Panc1 (cell line): ENCODE measurements at regions not wholly inside any gene's neighbourhood (a gene's known extent, or its start where the extent isn't known, plus 50 kb on each side); places are given as distances from the start of the nearest gene placed in this dataset.

Experiments
- ATAC-seq: fragments of 200-7000 bp; cut with Tn5 transposase; 2 replicates; pipeline ENCODE4 v1.9.1; 2020; ENCODE audit warnings: mild to moderate bottlenecking, moderate library complexity
- BruUV-seq: library from RNA; stranded (reverse); fragments of 400-500 nt; replicated peaks from 2 replicates; lab custom pipeline; 2021; lab: Mats Ljungman, UMichigan
- CTCF ChIA-PET: fragments of 300-600 bp; sonication (Branson Sonifier 250); formaldehyde crosslinking; loops from one replicate; lab custom pipeline; 2022; ENCODE audit warnings: antibody characterized with exemption; lab: Charles Lee
- POLR2A ChIA-PET: fragments of 300-600 bp; sonication (Branson Sonifier 250); formaldehyde crosslinking; loops from one replicate; lab custom pipeline; 2022; ENCODE audit warnings: antibody characterized with exemption; lab: Charles Lee
- DNase-seq: peaks from one replicate; pipeline ENCODE4 v3.0.0-alpha.2; 2010; ENCODE audit warnings: low read depth, low spot score
- H3K27ac ChIP-seq: 2 replicates; pipeline ENCODE4 v1.5.1; 2011; ENCODE audit warnings: mild to moderate bottlenecking, low read length, inconsistent platforms
- H3K27me3 ChIP-seq: fragments of 200-500 bp; sonication (Bioruptor generic); 2 replicates; pipeline ENCODE4 v1.6.0; 2014; ENCODE audit warnings: low read length, inconsistent platforms; ENCODE audit not compliant: control insufficient read depth, insufficient read depth
- H3K36me3 ChIP-seq: fragments of 200-500 bp; sonication (Bioruptor generic); 2 replicates; pipeline ENCODE4 v1.5.1; 2014; ENCODE audit warnings: inconsistent platforms, mild to moderate bottlenecking, low read length, moderate library complexity; ENCODE audit not compliant: control insufficient read depth, insufficient read depth
- H3K4me1 ChIP-seq: 2 replicates; pipeline ENCODE4 v1.5.1; 2011; ENCODE audit warnings: inconsistent platforms, mild to moderate bottlenecking, low read length, moderate library complexity; ENCODE audit not compliant: control insufficient read depth, insufficient read depth
- H3K4me3 ChIP-seq, 2 experiments: 2 replicates each; pipeline ENCODE4 v1.5.1; 2011 to 2012; ENCODE audit warnings: low read depth in 2 of 2, low read length in 2 of 2, mild to moderate bottlenecking in 2 of 2, inconsistent platforms in 1 of 2, moderate library complexity in 1 of 2
- H3K9me3 ChIP-seq: fragments of 200-500 bp; sonication (Bioruptor generic); 2 replicates; pipeline ENCODE4 v1.5.1; 2014; ENCODE audit warnings: low read depth, mild to moderate bottlenecking, inconsistent platforms, low read length, moderate library complexity; ENCODE audit not compliant: control insufficient read depth, insufficient read depth
- CTCF ChIP-seq: fragments of 450-650 bp; IDR thresholded peaks from 2 replicates; pipeline ENCODE4 v1.5.1; 2017; ENCODE audit warnings: mild to moderate bottlenecking
- POLR2AphosphoS5 ChIP-seq: IDR thresholded peaks from 2 replicates; pipeline ENCODE4 v1.6.1; 2012; ENCODE audit warnings: mild to moderate bottlenecking, low read depth, low read length, moderate library complexity
- REST ChIP-seq, 2 experiments: IDR thresholded peaks; 2 replicates each; pipeline ENCODE4 v1.6.1; 2011 to 2012; ENCODE audit warnings: low read depth in 2 of 2, control low read depth in 1 of 2, low read length in 1 of 2, mild to moderate bottlenecking in 1 of 2, moderate library complexity in 1 of 2; ENCODE audit not compliant: insufficient read depth in 1 of 2
- SIN3A ChIP-seq: IDR thresholded peaks from 2 replicates; pipeline ENCODE4 v1.6.1; 2012; ENCODE audit warnings: low read depth, mild to moderate bottlenecking, low read length, moderate library complexity, borderline replicate concordance; ENCODE audit not compliant: insufficient read depth
- TCF7L2 ChIP-seq: IDR thresholded peaks from 2 replicates; pipeline ENCODE4 v1.6.1; 2011; ENCODE audit warnings: mild to moderate bottlenecking, low read depth, low read length, inconsistent platforms
- in situ Hi-C: cut with HindIII; loops from 2 replicates; pipeline ENCODE4 v1.10.0; 2016; ENCODE audit warnings: low sequenced_read_pairs, low pct_unique_long_range_greater_than_20kb
- intact Hi-C: fragments of 100-400 bp; cut with micrococcal nuclease; formaldehyde crosslinking; loops from one replicate; pipeline ENCODE4 v1.10.0; 2022; ENCODE audit not compliant: unreplicated experiment

- intact Hi-C loops, result no loop called here
- H3K4me3 ChIP-seq, result no peak overlapping the region
- no peaks in the 10 kb centered on the region for H3K36me3 ChIP-seq
- H3K27ac ChIP-seq, result no peak overlapping the region
- no TSS peak for BruUV-seq
- CTCF ChIA-PET, result no interaction called here
- ATAC-seq (no peak), DNase-seq (no peak)
- no peaks in the 10 kb centered on the region for H3K4me1 ChIP-seq
- H3K9me3 ChIP-seq, result no peaks in the 10 kb centered on the region
- TF ChIP-seq POLR2AphosphoS5 (no peak), CTCF (no peak), TCF7L2 (no peak), REST (IDR thresholded peaks at IDR 0.05; ENCODE audit: insufficient read depth in 1 of 2, low read depth in 2 of 2, low read length in 1 of 2) (no peak), SIN3A (no peak)
- POLR2A ChIA-PET, result no interaction called here
- H3K27me3 ChIP-seq, result peaks cover 2% of the 10 kb centered on the region
- in situ Hi-C loops, result no loop called here
Measured at GRCh38 chr1:30226648-30227047, 496.7 kb downstream of the MATN1 start.

GRCh38 chr1:30225357-30225756, 498.0 kb downstream of the MATN1 start:
- ChIA-PET POLR2A (no interaction called here), CTCF (no interaction called here)
- H3K27ac ChIP-seq, result no peak overlapping the region
- in situ Hi-C loops, result no loop called here
- intact Hi-C loops, result no loop called here
- peaks cover 3% of the 10 kb centered on the region for H3K27me3 ChIP-seq
- no peaks in the 10 kb centered on the region for H3K9me3 ChIP-seq
- no peaks in the 10 kb centered on the region for H3K4me1 ChIP-seq
- ATAC-seq, result no peak
- TF ChIP-seq REST (IDR thresholded peaks at IDR 0.05; ENCODE audit: insufficient read depth in 1 of 2, low read depth in 2 of 2, low read length in 1 of 2), result no peak
- TF ChIP-seq POLR2AphosphoS5, result no peak
- TF ChIP-seq CTCF, result no peak
- no peak for TF ChIP-seq TCF7L2
- no peak for TF ChIP-seq SIN3A
- no peak for DNase-seq
- no TSS peak for BruUV-seq
- no peak overlapping the region for H3K4me3 ChIP-seq
- H3K36me3 ChIP-seq, result no peaks in the 10 kb centered on the region
